PC-9 (cell line): ENCODE measurements at regions not wholly inside any gene's neighbourhood (a gene's known extent, or its start where the extent isn't known, plus 50 kb on each side); places are given as distances from the start of the nearest gene placed in this dataset.

ENCODE experiments used
- BruUV-seq: library from RNA; stranded (reverse); fragments of 400-500 nt; replicated peaks from 2 replicates; lab custom pipeline; 2021; lab: Mats Ljungman, UMichigan
- CTCF ChIA-PET: fragments of 300-600 bp; sonication (Branson Sonifier 250); formaldehyde crosslinking; loops from one replicate; lab custom pipeline; 2022; ENCODE audit warnings: antibody characterized with exemption; lab: Charles Lee
- POLR2A ChIA-PET: fragments of 300-600 bp; sonication (Branson Sonifier 250); formaldehyde crosslinking; loops from one replicate; lab custom pipeline; 2022; ENCODE audit warnings: antibody characterized with exemption; ENCODE audit not compliant: unreplicated experiment; lab: Charles Lee
- DNase-seq, 2 experiments: peaks; one replicate each; pipeline versions ENCODE4 v3.0.0 to v3.0.0-alpha.2; 2015 to 2022; ENCODE audit warnings: mixed read lengths in 1 of 2
- H2AFZ ChIP-seq: fragments of 200-600 bp; sonication (generic); 2 replicates; pipeline ENCODE4 v1.8.1; 2017; ENCODE audit warnings: antibody characterized with exemption
- H3F3A ChIP-seq: fragments of 200-600 bp; sonication (generic); 2 replicates; pipeline ENCODE4 v1.8.1; 2017; ENCODE audit warnings: antibody characterized with exemption, mild to moderate bottlenecking, low read depth; ENCODE audit not compliant: insufficient read depth
- H3K27ac ChIP-seq: fragments of 200-600 bp; sonication (generic); 2 replicates; pipeline ENCODE4 v1.6.1; 2016; ENCODE audit warnings: mixed run types
- H3K27me3 ChIP-seq: fragments of 200-600 bp; sonication (generic); 2 replicates; pipeline ENCODE4 v1.6.1; 2016; ENCODE audit warnings: low read depth, mixed run types; ENCODE audit not compliant: insufficient read depth
- H3K36me3 ChIP-seq: fragments of 200-600 bp; sonication (generic); 2 replicates; pipeline ENCODE4 v1.6.1; 2016; ENCODE audit warnings: low read depth, mixed run types
- H3K4me1 ChIP-seq: fragments of 200-600 bp; sonication (generic); replicated peaks from 2 replicates; pipeline ENCODE4 v1.6.1; 2016; ENCODE audit warnings: mixed run types; ENCODE audit not compliant: insufficient read depth
- H3K4me2 ChIP-seq: fragments of 200-600 bp; sonication (generic); 2 replicates; pipeline ENCODE4 v1.6.1; 2017; ENCODE audit warnings: mixed run types
- H3K4me3 ChIP-seq: fragments of 200-600 bp; sonication (generic); 2 replicates; pipeline ENCODE4 v1.6.1; 2016; ENCODE audit warnings: mixed run types
- H3K79me2 ChIP-seq: fragments of 200-600 bp; sonication (generic); 2 replicates; pipeline ENCODE4 v1.6.1; 2017; ENCODE audit warnings: low read depth, mixed run types
- H3K9me2 ChIP-seq: fragments of 200-600 bp; sonication (generic); 2 replicates; pipeline ENCODE4 v1.8.1; 2017; ENCODE audit warnings: mild to moderate bottlenecking; ENCODE audit not compliant: insufficient read depth
- H3K9me3 ChIP-seq: fragments of 200-600 bp; sonication (generic); 2 replicates; pipeline ENCODE4 v1.8.1; 2016; ENCODE audit warnings: low read depth; ENCODE audit not compliant: insufficient read depth
- H4K20me1 ChIP-seq: fragments of 200-600 bp; sonication (generic); 2 replicates; pipeline ENCODE4 v1.8.1; 2017; ENCODE audit not compliant: insufficient read depth
- EZH2 ChIP-seq: fragments of 200-600 bp; sonication (generic); IDR thresholded peaks from 2 replicates; pipeline ENCODE4 v1.8.0; 2017; ENCODE audit warnings: antibody characterized with exemption, low read depth
- intact Hi-C: fragments of 100-400 bp; cut with micrococcal nuclease; formaldehyde crosslinking; loops from one replicate; pipeline ENCODE4 v1.10.0; 2022; ENCODE audit not compliant: unreplicated experiment
- TF ChIP-seq, protein P1 (sequence below): fragments of 200-600 bp; sonication (generic); conservative IDR thresholded peaks from 2 replicates; pipeline ENCODE4 v1.6.1; 2017; ENCODE audit warnings: mixed run types, antibody characterized with exemption, mild to moderate bottlenecking, moderate library complexity

- no peak overlapping the region for H3K27ac ChIP-seq
- no peaks in the 10 kb centered on the region for H3K9me2 ChIP-seq
- H3K4me3 ChIP-seq, result no peak overlapping the region
- H4K20me1 ChIP-seq, result no peaks in the 10 kb centered on the region
- no peaks in the 10 kb centered on the region for H3K4me1 ChIP-seq
- ChIA-PET POLR2A (no interaction called here), CTCF (no interaction called here)
- TF ChIP-seq, protein P1, sequence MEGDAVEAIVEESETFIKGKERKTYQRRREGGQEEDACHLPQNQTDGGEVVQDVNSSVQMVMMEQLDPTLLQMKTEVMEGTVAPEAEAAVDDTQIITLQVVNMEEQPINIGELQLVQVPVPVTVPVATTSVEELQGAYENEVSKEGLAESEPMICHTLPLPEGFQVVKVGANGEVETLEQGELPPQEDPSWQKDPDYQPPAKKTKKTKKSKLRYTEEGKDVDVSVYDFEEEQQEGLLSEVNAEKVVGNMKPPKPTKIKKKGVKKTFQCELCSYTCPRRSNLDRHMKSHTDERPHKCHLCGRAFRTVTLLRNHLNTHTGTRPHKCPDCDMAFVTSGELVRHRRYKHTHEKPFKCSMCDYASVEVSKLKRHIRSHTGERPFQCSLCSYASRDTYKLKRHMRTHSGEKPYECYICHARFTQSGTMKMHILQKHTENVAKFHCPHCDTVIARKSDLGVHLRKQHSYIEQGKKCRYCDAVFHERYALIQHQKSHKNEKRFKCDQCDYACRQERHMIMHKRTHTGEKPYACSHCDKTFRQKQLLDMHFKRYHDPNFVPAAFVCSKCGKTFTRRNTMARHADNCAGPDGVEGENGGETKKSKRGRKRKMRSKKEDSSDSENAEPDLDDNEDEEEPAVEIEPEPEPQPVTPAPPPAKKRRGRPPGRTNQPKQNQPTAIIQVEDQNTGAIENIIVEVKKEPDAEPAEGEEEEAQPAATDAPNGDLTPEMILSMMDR, result no peak
- TF ChIP-seq EZH2, result no peak
- no peak overlapping the region for H3K4me2 ChIP-seq
- no peaks in the 10 kb centered on the region for H3K36me3 ChIP-seq
- DNase-seq, result no peak
- H3F3A ChIP-seq, result no peaks in the 10 kb centered on the region
- no peaks in the 10 kb centered on the region for H3K79me2 ChIP-seq
- no peaks in the 10 kb centered on the region for H3K9me3 ChIP-seq
- intact Hi-C loops, result no loop called here
- no TSS peak for BruUV-seq
- no peak overlapping the region for H2AFZ ChIP-seq
- H3K27me3 ChIP-seq, result no peaks in the 10 kb centered on the region
Observed at GRCh38 chr10:121099592-121099991, 248.4 kb downstream of the WDR11 start.

- Histone ChIP-seq H3K4me2 (no peak overlapping the region), H3K4me1 (no peaks in the 10 kb centered on the region), H3K9me3 (no peaks in the 10 kb centered on the region), H3F3A (no peaks in the 10 kb centered on the region), H3K36me3 (no peaks in the 10 kb centered on the region), H3K4me3 (no peak overlapping the region), H4K20me1 (no peaks in the 10 kb centered on the region), H3K9me2 (no peaks in the 10 kb centered on the region), H3K79me2 (no peaks in the 10 kb centered on the region), H3K27me3 (no peaks in the 10 kb centered on the region), H3K27ac (no peak overlapping the region), H2AFZ (no peak overlapping the region)
- BruUV-seq, result no TSS peak
- intact Hi-C loops, result no loop called here
- no peak for DNase-seq
- POLR2A ChIA-PET, result no interaction called here
- TF ChIP-seq EZH2, result no peak
- TF ChIP-seq, protein P1, result no peak
- CTCF ChIA-PET, result no interaction called here
Observed at GRCh38 chr10:121101561-121101960, 250.4 kb downstream of the WDR11 start.

DNA sequence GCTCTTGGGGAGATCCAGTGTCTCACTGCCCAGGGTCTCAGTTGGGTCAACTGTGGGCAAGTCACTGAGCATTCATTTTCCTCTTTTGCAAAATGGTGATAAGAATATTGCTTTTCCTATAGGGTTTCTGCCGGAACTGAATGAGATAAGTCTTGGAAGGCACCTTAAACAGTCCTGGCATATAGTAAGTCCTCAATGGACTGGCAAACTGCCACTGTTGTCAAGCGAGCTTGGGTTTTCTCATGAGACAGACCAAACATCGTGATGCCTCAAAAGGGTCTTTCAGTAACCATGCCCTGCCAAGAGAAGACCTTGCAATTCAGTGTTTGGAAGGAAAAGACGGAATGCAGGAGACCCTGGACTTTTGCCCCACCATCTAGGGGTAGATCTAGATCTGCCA is 251.5 kb downstream of the WDR11 start:
- H3K9me2 ChIP-seq, result no peaks in the 10 kb centered on the region
- no peak overlapping the region for H3K4me2 ChIP-seq
- TF ChIP-seq EZH2, result no peak
- TF ChIP-seq, protein P1, result no peak
- no peak overlapping the region for H3K27ac ChIP-seq
- no peak overlapping the region for H3K4me3 ChIP-seq
- no peaks in the 10 kb centered on the region for H3K4me1 ChIP-seq
- no peaks in the 10 kb centered on the region for H3K79me2 ChIP-seq
- no TSS peak for BruUV-seq
- intact Hi-C loops, result no loop called here
- ChIA-PET POLR2A (no interaction called here), CTCF (no interaction called here)
- H3K27me3 ChIP-seq, result no peaks in the 10 kb centered on the region
- no peaks in the 10 kb centered on the region for H3K36me3 ChIP-seq
- H4K20me1 ChIP-seq, result no peaks in the 10 kb centered on the region
- no peak overlapping the region for H2AFZ ChIP-seq
- DNase-seq, result no peak
- no peaks in the 10 kb centered on the region for H3F3A ChIP-seq
- H3K9me3 ChIP-seq, result no peaks in the 10 kb centered on the region
